GM21529 (cell line): ENCODE measurements at regions not wholly inside any gene's neighbourhood (a gene's known extent, or its start where the extent isn't known, plus 50 kb on each side); places are given as distances from the start of the nearest gene placed in this dataset.

ENCODE experiments used
- ATAC-seq: cut with Tn5 transposase; IDR thresholded peaks from one replicate; pipeline ENCODE4 v1.9.1; 2021; ENCODE audit not compliant: unreplicated experiment

DNA sequence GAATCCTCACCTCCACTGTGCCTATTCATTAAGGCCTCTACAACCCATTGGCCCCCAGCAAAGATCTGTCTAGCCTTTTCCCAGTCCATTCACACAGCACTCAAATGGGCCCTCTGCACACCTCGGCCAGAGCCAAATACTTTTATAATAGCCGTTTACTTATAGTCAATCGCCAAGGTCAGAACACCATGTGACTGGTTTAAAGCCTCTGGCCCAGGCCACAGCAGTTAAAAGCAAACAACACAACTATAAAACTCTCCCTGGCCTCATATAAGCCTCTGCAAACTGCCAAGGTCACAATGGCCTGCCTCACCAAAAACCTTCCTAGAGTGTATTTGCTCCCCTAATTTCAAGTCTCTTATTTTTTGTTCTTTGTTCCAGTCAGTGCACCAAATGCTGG lies 562.6 kb downstream of the CAAP1 start:
- ATAC-seq = no peak

DNA sequence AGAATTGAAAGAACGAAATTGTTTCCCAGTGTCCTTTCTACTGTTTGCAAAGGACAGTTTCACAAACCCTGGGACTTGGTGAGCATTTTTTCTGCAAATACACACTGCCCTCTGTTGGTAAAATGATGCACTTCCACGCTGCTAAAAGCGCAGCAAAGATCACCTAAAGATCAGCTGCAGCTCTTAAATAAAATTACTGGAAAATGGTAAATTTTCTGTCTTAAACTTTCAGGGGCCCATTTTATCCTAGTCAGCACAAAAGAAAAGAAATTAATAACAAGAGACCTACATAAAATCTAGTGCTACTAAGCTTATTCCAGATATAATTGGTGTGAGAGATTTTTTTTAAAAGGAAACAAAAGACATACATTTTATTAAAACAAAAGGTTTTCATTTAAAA lies 566.0 kb downstream of the CAAP1 start:
- ATAC-seq = peak; percentile 81

DNA sequence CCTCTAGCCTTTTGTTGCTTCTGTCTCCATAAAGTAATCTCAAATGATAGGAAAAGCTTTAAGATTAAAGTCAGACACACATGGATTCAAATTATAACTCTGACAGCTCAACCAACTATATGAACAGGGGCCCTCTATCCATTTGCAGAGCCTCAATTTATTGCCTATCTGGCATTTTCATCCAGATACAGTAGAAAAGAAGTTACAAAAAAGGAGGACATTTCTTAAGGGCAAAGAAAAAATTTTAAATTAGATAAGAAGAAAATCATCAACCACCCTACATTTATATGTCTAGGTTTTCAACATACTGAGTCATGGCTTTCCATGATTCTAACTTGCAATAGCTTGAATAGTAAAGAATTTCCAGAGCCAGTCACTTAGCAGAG lies 567.2 kb downstream of the CAAP1 start:
- ATAC-seq = no peak

DNA sequence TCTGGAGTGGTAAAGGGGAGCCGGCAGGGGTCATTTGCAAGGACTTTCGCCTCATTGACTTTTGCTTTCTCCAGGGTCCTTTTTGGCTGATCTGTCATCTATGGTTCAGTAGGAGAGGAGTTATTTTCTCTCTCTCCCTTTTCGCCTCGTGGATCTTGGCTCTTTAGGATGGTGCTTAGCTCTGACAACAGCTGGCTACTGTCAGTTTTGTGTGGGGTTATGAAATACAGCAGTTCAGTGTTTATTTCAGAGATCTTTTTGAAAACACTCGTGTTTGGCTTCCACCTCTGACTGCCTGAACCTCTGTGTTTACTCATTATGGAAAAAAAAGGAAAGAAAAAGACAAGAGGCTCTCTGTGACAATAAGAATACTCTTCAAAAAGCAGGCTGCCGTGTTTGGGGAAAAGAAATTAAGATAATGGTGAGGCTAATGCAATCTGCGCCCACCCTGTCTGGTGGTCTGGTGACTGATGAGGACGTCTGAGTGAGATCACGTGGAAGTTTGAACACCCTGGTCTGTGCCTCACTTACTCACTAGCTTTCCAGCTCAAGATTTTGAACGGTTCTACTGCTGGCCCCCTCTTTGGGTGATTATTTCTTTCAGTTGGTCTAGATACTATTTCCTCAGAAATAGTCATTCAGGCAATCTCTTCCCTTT lies 567.7 kb downstream of the CAAP1 start:
- ATAC-seq = no peak

DNA sequence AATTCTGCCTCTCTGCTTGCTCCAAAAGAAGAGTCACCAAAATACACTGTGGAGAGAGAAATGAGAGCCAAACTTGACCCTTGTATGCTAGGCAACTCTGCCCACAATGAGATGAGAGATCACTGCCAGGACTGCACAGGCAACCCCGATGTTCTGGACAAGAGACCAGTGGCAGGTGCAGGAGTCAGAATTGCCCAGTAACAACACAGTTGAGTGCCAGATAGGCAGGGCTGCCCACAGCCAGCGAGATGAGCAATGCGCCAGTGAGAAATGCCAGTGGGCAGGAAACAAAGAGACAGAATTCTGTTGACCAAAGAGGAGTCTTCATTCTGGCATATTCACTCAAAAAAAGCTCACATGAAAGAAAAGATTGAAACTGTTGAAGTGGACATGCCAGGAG lies 570.7 kb downstream of the CAAP1 start:
- no peak for ATAC-seq

DNA sequence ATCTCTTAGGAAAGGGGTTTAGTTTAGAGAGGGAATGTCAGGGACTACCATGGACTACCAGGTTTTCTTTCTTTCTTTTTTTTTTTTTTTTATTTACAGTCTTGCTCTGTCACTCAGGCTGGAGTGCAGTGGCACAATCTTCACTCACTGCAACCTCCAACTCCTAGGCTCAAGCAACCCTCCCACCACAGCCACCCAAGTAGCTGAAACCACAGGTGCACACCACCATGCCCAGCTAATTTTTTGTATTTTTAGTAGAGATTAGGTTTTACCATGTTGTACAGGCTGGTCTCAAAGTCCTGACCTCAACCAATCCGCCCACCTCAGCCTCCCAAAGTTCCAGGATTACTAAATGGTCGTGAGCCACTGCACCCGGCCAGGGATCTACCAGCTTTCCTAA lies 572.7 kb downstream of the CAAP1 start:
- ATAC-seq = no peak

DNA sequence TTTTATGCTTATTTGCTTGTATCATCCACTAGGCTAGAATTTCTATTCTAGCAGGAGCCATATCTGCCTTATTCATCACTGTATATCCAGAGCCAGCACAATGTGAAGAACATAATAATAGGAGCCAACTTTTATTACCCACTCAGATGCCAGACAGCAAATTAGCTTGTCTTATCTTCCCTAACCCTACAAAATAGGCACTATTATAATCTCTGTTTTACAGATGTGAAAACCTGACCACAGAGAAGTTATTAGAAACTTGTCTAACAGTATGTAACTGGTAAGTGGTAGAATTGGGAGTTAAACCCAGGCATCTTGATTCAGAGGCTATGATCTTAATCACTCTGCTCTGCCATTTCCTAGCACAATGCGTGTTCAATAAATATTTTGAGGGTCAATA lies 579.5 kb downstream of the CAAP1 start:
- ATAC-seq = no peak

DNA sequence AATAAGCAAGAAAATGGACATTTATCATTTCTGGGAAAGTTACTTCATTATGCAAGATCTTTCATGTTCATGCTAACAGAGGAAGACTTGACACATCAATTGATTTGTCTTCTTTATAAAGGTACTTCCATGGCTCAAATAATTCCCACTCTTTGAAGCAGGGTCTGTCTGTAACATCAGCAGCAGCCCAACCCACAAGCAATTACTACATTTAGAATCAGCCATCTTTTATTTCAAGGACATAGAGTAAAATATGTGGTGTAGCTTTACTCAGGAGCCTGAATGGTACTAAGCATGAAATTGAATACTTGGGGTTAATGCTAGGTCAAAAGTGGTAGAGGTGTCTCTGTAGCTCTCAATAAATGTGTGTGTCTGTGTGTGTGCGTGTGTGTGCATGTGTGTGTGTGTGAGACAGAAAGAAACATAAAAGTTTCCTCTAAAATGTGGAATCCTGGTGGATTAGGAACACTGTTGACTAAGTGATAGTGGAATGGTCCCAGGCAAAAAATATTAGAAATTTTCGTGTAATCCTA lies 581.1 kb downstream of the CAAP1 start:
- no peak for ATAC-seq

DNA sequence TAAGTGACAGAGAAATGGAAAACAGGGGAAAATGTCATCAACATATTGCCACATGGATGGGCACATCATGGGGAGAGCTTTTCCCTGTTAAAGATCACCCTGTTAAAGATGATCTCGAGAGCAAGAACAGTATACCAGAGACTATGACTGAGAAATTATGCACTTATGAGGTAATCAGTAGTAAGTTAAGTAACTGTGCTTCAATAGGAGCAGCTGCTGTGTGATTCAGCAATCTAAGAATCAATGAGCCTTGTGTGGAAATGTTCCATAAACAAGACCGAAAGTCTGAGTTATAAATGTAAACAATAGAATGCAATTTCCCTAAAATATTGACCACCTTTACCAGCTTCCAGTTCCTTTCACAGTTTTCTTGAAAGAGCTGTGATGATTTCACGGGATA lies 582.3 kb downstream of the CAAP1 start:
- ATAC-seq = no peak

DNA sequence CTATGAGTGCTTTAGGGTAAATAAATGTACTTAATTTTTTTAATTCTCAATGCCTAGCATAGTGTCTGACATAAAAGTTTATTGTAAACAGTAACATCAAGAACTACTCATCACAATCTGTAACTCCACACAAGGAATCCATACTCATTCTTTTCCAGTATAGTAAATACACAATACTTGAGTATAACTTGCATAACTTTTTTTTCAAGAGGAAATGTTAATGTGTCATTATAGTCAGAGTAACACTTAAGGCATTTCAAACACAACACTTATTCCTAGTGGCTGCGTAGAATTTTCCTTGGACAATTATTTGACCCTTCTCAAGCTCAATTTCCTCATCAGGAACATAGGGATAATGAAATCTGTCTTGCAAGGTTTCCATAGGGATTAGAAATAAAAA lies 584.3 kb downstream of the CAAP1 start:
- ATAC-seq = no peak

DNA sequence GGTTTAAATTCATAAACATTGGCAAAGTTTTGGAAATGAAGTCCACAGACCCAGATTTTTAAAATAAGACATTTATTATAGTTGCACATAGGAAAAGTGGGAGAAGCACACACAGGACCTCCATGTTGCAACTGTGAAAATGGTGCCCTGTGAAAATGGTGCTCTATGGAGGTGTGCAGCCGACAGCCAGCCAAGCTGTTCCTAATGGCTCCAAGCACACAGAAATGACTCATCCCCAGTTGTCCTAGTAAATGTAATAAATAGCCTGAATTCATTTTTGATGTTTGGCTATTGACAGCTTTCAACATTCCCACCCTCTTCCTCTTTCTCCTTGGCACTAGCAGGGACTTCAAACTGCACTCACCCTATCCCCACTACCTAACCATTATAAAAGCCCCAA lies 590.9 kb downstream of the CAAP1 start:
- no peak for ATAC-seq

DNA sequence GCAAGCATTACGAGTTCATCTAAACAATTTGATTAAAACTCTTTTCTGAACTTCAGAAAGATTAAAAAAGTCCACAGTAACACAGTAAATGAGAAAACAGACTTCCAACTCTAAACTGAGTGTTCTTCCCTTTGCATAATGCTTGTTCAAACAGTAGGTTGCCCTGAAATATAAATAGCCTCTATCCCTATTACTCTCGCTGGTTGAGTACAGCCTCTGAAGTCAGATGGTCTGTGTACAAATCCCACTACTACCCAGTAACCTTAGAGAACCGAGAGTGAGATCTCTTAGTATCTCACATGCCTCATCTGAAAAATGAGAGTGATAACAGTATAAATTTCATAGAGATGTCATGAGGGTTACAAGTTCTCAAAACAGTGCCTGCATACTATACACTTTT lies 591.6 kb downstream of the CAAP1 start:
- ATAC-seq = no peak

DNA sequence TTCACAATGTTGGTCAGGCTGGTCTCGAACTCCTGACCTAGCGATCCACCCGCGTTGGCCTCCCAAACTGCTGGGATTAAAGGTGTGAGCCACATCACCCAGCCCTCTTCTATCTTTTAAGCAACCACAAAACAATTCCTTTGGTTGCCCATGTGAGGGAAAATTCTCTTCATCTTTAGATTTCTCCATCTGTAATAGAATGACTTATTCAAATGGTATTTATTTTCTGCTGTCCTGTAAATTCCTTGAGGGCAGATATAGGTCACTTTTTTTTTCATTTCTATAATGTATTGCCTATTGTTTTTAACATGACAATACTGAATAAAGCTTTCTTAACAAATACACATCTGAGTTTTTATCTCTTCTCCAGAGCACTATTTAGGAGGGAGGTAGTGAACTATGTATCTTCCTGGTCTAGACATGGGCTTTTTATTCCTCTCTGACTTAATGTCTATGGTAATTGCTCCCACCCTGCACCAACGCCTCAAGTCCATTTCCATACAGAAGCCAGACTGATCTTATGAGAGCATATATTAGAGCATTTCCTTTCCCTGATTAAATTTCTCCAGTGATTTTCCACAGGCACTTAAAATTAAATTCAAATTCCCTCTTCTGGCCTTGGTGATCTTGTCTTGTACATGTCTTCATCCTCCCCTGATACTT lies 595.6 kb downstream of the CAAP1 start:
- ATAC-seq = no peak

DNA sequence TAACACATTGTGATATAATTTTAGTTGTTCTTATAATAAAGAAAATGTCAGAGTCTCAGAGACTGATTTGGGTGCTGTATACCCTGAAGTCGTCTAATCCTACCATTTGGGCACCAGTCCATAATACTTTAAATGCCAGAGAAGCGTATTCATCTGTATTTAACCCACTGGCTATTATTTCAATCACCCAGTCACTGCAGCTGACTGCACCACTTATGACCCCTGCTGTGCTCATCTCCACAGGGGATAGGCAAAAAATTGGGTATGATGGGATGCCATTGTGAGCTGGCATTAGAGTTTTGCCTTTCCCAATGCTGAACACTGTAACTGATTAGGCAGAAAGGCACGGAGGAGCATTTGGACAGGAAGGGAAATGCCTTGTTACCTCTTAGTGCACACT lies 599.7 kb downstream of the CAAP1 start:
- no peak for ATAC-seq

DNA sequence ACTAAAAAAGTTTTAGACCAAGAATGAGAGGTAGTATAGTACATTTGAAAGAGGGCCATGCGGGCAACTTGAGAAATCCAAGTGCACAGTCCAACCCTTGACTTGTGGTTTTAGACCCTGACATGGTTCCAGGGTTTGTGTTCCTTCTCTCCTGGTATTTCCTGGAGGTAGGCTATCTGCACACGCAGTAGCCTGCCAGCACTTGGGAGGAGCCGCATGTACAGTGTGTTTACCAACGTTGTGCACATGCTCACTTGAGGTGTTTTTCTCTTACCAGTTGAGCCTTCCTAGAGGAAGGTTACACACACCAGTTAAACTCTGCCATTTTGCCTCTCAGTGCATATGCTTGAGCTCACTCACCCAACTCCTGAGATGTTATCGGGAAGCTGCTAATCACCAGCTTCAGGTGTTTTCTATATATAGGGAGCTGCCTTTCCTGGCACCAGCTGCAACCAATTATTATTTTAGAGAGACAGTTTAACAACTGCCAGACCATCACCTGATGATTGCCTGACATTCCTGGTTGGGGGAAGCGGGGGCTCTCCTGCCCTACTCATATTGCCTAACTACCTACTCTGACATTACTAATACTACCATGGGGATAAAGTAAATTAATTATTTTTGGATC lies 593.4 kb upstream of the TUSC1 start:
- no peak for ATAC-seq

DNA sequence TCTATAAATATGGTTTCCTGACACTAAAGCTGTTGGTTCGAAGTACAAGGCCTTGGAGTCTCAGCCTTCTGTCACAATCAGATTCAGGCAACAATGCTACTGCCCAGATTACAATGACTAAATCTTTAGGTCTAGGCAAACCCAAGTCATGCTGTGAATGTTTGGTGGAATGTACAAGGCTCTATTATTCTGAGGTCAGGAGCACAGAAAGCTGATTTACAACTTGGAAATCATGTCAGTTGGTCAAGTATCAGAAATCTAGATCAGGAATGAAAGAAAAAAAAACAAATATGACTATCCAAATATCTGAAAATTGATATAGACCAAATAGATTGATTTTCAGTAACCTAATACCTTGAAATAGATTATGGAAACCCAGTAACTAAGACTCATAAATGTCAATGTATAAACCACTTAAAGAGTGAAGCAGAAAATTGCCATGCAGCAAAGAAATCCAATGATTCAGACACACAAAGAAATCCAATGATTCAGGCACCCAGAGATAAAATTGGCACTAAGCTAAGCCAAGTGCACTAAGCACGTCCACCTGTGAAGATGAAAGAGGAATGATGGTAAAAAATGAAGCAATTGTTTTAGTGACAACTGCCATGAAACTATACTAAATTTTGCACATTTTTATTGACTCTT lies 588.0 kb upstream of the TUSC1 start:
- no peak for ATAC-seq

DNA sequence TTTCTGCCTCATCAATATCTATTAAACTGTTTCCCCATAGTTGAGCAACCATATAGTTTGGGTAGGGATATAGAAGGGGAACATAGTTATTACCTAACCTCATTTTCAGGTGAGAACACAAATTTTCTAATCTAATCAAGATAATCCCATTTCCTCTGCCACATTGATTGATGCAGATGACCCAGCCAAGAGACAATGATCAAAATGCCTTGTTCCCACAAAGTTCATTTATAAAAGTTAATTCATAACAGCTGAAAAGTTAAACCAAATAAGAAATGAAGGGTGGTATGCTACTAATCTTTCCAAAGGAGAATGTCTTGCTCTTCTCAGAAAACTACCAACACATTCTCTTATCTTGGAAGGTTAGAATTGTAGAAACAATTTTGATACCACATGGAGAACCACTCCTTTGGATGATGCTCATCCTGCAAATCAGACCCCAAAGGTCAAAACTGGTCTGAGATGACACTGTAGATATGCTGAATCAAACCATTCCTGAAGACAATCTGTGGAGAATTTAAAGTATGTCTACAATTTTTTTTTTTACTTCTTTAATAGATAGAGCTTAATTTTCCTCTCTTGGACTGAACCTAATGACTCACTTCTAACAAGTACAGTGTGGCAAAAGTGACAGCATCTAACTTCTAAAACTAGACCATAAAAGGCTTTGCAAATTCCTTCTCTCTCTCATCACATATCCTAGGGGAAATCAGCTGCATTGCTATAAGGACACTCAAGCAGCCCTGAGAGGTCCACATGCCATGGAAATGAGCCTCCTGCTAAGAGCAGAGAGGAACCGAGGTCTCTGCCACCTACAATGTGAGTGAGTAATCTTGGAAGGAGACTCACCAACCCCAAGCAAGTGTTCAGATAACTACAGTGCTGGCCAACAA lies 586.7 kb upstream of the TUSC1 start:
- no peak for ATAC-seq

DNA sequence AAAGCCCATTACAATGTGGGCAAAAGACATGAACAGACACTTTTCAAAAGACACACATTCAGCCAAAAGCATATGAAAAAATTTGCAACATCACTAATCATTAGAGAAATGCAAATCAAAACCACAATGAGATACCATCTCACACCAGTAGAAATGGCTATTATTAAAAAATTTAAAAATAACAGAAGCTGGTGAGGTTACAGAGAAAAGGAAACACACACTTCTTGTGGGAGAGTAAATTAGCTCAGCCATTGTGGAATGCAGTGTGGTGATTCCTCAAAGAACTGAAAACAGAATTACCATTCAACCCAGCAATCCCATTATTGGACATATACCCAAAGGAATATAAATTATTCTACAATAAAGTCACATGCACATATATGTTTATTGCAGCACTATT lies 585.2 kb upstream of the TUSC1 start:
- ATAC-seq = no peak

DNA sequence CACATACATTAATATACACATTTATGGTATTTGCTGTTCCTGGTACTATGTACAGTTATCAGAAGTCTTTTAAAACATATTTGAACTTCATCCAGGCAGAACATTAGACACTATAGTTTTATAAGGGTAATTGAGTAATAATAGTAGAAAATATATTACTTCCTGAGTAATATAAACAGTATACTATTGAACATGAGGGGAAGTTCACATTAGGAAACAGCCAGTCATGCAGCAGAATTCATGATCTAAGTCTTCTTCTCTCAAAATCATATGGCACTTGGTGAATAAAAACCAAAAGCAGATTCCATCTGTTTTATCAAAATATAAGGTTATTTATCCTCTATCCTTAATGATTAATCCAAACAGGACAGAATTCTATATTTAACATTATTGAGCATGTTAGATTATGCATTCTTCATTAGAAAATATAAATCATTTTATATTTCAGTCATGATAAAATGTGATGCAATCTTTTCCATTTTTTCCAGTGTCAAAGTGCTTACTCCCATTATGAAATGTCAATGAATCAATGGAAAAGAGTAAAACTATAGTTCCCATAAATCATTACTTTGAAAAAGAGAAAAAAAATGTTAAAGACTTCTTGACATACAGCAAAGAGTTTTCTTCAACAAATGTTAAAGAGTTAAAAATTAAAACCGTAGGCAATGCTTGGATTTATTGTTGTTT lies 584.3 kb upstream of the TUSC1 start:
- ATAC-seq = no peak
